GM12872 (cell line): ENCODE measurements at regions not wholly inside any gene's neighbourhood (a gene's known extent, or its start where the extent isn't known, plus 50 kb on each side); places are given as distances from the start of the nearest gene placed in this dataset.

Source experiments
- TF ChIP-seq, protein P1 (sequence below): IDR thresholded peaks from 3 replicates; pipeline ENCODE4 v1.5.1; 2011; ENCODE audit warnings: low read depth, mild to moderate bottlenecking, low read length, moderate library complexity; ENCODE audit not compliant: insufficient read depth

DNA sequence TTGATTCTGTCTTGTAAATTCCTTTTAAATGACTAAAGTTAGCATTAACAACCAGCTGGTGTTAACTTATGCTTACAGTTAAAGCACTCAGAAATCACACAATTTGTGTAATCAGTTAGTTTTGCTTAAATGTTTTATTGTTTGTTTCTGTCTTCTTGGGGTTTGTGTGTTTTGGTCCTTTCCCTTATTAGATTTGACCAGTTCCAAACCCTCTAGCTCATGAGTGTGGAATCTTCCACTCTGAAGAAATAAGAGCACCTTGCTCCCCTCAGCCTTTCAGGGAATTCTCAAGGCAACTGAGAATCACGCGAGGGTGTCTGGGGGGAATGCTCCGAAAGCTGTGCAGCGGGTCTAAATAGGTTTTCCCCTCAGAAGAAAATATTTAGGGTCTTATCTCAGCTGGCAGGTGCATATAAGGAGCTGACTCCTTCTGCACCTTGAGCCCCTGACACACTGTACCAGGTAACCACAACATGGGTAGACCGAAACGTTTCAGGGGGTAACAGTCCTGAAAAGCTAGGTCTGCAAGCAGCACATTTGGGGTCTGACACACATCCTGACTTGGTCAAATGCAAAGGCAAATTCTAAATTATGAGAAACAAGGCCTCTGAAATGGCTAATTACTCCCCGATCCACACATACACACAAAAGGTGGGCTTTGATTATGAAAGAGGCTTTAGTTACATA is 188.1 kb upstream of the ETV3 start:
- TF ChIP-seq, protein P1, sequence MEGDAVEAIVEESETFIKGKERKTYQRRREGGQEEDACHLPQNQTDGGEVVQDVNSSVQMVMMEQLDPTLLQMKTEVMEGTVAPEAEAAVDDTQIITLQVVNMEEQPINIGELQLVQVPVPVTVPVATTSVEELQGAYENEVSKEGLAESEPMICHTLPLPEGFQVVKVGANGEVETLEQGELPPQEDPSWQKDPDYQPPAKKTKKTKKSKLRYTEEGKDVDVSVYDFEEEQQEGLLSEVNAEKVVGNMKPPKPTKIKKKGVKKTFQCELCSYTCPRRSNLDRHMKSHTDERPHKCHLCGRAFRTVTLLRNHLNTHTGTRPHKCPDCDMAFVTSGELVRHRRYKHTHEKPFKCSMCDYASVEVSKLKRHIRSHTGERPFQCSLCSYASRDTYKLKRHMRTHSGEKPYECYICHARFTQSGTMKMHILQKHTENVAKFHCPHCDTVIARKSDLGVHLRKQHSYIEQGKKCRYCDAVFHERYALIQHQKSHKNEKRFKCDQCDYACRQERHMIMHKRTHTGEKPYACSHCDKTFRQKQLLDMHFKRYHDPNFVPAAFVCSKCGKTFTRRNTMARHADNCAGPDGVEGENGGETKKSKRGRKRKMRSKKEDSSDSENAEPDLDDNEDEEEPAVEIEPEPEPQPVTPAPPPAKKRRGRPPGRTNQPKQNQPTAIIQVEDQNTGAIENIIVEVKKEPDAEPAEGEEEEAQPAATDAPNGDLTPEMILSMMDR: no peak

DNA sequence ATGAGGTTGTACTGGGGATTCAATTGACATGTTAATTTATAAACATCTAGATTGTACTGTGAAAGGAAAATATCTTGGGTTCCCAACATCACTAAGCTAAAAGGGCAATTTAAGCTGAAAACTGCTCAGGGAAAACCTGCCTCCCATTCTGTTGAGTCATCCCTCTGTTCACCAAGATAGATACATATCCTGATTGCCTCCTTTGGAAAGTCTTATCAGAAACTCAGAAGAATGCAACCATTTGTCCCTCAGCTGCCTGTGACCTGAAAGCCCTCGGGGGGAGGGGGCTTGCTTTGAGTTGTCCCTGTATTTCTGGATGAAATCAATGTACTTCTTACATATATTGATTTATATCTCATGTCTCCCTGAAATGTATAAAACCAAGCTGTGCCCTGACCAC is 187.0 kb upstream of the ETV3 start:
- TF ChIP-seq, protein P1: no peak

DNA sequence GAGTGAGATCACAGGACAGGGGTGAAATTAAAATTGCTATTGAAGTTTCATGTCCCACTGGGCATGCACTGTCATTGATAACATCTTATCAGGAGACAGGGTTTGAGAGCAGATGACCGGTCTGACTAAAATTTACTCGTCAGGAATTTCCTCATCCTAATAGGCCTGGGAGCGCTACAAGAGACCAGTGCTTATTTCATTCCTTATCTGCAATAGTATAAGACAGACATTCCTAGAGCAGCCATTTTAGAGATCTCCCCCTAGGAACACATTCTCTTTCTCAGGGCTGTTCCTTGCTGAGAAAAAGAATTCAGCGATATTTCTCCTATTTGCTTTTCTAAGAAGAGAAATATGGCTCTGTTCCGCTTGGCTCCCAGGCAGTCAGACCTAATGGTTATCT is 181.4 kb upstream of the ETV3 start:
- TF ChIP-seq, protein P1: no peak

DNA sequence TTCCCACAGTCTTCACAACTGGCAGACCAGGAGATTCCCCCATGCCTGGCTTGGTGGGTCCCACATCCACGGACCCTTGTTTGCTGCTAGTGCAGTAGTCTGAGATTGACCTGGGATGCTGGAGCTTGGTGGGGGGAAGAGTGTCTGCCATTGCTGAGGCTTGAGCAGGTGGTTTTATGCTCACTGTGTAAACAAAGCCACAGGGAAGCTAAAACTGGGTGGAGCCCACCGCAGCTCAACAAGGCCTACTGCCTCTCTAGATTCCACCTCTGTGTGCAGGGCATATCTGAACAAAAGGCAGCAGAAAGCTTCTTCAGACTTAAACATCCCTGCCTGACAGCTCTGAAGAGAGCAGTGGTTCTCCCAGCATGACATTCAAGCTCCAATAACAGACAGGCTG is 177.3 kb upstream of the ETV3 start:
- TF ChIP-seq, protein P1: no peak

DNA sequence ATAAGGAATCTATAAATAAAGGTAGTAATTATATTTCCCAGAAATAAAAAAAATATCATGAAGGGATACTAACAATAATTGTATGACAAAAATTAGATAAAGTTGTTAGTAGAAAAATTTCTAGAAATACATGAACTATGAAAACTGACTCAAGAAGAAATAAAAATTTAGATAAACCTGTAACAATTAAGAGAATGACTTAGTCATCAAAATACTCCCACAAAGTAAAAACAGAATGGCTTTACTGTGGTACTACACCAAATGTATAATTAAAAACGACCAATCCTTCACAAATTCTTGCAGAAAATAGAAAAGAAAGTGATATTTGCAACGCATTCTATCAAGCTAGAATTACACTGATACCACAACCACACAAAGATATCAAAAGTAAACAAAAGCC is 176.2 kb upstream of the ETV3 start:
- TF ChIP-seq, protein P1: no peak

DNA sequence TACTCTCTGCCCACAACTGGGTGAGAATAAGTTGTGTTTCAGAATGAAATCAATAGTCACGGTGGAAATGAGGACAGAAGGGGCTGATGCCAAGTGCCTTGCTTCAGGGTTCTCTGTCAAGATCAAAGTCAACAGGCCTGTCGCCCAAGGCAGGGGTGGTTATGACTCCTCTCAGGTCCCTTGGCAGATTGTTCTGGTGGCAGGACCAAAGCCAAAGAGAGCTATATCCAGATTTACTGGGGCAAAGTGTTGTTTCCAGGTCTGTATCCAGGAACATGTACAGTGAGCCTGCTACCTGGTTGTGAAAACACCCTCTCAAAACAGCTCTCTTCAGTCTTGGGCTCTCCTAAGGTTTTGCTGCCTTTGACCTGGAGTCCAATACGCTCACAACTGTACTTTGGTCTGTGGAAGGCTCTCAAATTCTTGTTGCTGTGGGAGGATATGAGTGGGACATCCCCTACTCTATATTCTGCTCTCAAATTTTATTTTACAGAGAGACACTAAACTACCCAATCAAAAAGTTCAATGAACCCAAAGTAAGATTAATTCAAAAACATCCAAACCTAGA is 175.1 kb upstream of the ETV3 start:
- TF ChIP-seq, protein P1: no peak

DNA sequence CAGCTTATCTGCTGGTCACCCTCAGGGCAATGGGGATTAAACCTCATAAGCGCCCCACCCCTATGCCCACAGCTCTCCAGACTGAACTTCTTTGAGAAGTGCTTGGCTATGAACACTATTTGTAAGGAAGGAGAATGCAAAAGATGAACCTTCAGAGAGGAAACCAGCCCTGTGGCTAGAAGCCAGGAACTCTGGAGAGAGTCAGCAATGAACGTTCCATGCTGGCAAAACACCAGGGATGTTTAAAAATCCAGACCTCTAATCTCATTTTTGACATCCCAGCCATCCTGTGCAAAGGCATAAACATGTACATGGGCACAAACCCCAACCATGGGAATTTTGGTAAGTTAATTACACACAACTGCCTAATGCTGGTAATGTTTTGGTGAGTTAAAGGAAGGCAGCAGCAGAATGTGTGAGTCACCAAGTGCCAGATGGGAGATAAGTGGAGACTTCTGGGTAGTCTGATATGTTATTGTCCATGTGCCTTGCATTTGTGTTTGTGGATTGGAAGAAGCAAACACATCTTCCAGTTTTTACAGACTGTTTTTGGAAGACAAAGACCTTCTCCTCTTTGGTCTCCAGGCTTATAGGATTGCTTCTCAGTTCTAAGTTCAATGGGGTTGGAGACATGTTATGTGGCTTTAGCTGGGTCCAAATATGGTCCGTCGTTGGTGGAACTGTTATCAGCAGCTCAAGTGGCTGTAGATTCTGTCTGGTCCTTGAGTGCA is 174.1 kb upstream of the ETV3 start:
- TF ChIP-seq, protein P1: no peak
